ENCODE measurements at regions not wholly inside any gene's neighbourhood (a gene's known extent, or its start where the extent isn't known, plus 50 kb on each side); places are given as distances from the start of the nearest gene placed in this dataset.

GRCh38 chr21:24222676-24223075, 1384.6 kb downstream of the MRPL39 start:
- TF ChIP-seq EZH2 (IDR thresholded peaks at IDR 0.05; ENCODE audit: insufficient read depth, poor library complexity, severe bottlenecking) (no peak), EZH2phosphoT487 (IDR thresholded peaks at IDR 0.05; ENCODE audit: insufficient read depth, low read depth) (no peak)

All from GM23248 (cell line).